K562 (cell line): ENCODE measurements at regions not wholly inside any gene's neighbourhood (a gene's known extent, or its start where the extent isn't known, plus 50 kb on each side); places are given as distances from the start of the nearest gene placed in this dataset.

Experiments used
- ATAC-seq: fragments of 200-7000 bp; cut with Tn5 transposase; 3 replicates; pipeline ENCODE4 v1.9.1; 2020; ENCODE audit warnings: moderate library complexity
- BruUV-seq: library from RNA; stranded (reverse); fragments of 400-500 nt; replicated peaks from 2 replicates; lab custom pipeline; 2021; lab: Mats Ljungman, UMichigan
- CTCF ChIA-PET: fragments of 300-600 bp; formaldehyde crosslinking; extraction: SDS; loops from one replicate; lab custom pipeline; 2021; ENCODE audit warnings: low intra/inter-chr PET ratio; lab: Yijun Ruan, JAX
- POLR2A ChIA-PET: fragments of 300-600, 350-650 bp; sonication (Branson Sonifier 250); formaldehyde crosslinking; extraction: SDS; loops from one replicate; lab custom pipeline; 2021; ENCODE audit warnings: antibody characterized with exemption, inconsistent platforms; lab: Yijun Ruan, JAX
- DNase-seq, 4 experiments: peaks; one replicate each; pipeline versions ENCODE4 v3.0.0 to v3.0.0-alpha.2; 2011 to 2018; ENCODE audit warnings: low spot score in 3 of 4, mixed read lengths in 3 of 4; ENCODE audit errors: extremely low read depth in 1 of 4
- FAIRE-seq: peaks from 2 replicates; lab custom pipeline; 2011; peaks lifted over from hg19 to GRCh38; lab: Jason Lieb, UNC
- H2AFZ ChIP-seq: 2 replicates; pipeline ENCODE4 v1.6.0; 2011; ENCODE audit warnings: low read depth, low read length, control low read depth, inconsistent platforms
- H3K27ac ChIP-seq: fragments of 200-600 bp; 3 replicates; pipeline ENCODE4 v1.8.0; 2011; ENCODE audit warnings: low read depth, mild to moderate bottlenecking, control low read depth, inconsistent platforms, low read length, moderate library complexity, mixed read lengths; ENCODE audit errors: extremely low read depth
- H3K27me3 ChIP-seq, 2 experiments: fragments of 300-600 bp in 1 of 2; 2 replicates in 1 of 2; 3 replicates in 1 of 2; pipeline versions ENCODE4 v1.6.0 to v1.8.0; 2011; ENCODE audit warnings: inconsistent platforms in 2 of 2, low read length in 2 of 2, mild to moderate bottlenecking in 1 of 2, mixed read lengths in 1 of 2, moderate library complexity in 1 of 2; ENCODE audit not compliant: control insufficient read depth in 2 of 2, insufficient read depth in 2 of 2
- H3K36me3 ChIP-seq: fragments of 300-600 bp; 3 replicates; pipeline ENCODE4 v1.8.0; 2011; ENCODE audit warnings: mild to moderate bottlenecking, low read length, inconsistent platforms; ENCODE audit not compliant: control insufficient read depth, insufficient read depth
- H3K4me1 ChIP-seq, 2 experiments: fragments of 200-600 bp in 1 of 2; replicated peaks in 1 of 2; 2 replicates in 1 of 2; 3 replicates in 1 of 2; pipeline versions ENCODE4 v1.5.1 to v1.8.0; 2011; ENCODE audit warnings: inconsistent platforms in 2 of 2, low read length in 2 of 2, mild to moderate bottlenecking in 1 of 2, mixed read lengths in 1 of 2, moderate library complexity in 1 of 2; ENCODE audit not compliant: control insufficient read depth in 2 of 2, insufficient read depth in 2 of 2
- H3K4me2 ChIP-seq: 2 replicates; pipeline ENCODE4 v1.6.1; 2011; ENCODE audit warnings: low read length, control low read depth, inconsistent platforms, mixed read lengths; ENCODE audit not compliant: insufficient read depth
- H3K4me3 ChIP-seq: fragments of 200-600 bp; sonication (generic), shearing (Covaris generic); 2 replicates; pipeline ENCODE4 v1.5.1; 2016; ENCODE audit warnings: control low read depth, inconsistent platforms
- H3K79me2 ChIP-seq: fragments of 200-600 bp; 3 replicates; pipeline ENCODE4 v1.8.0; 2011; ENCODE audit warnings: low read length, inconsistent platforms; ENCODE audit not compliant: control insufficient read depth, insufficient read depth
- H3K9ac ChIP-seq, 2 experiments: 2 replicates each; pipeline versions ENCODE4 v1.6.0 to v1.6.1; 2011; ENCODE audit warnings: low read depth in 2 of 2, low read length in 2 of 2, control low read depth in 1 of 2, inconsistent platforms in 1 of 2, mild to moderate bottlenecking in 1 of 2, mixed read lengths in 1 of 2; ENCODE audit not compliant: insufficient read depth in 1 of 2
- H3K9me1 ChIP-seq: one replicate; pipeline ENCODE4 v1.6.0; 2011; ENCODE audit warnings: inconsistent platforms, mild to moderate bottlenecking, low read length, moderate library complexity; ENCODE audit not compliant: control insufficient read depth, insufficient read depth
- H3K9me3 ChIP-seq: replicated peaks from 2 replicates; pipeline ENCODE4 v1.5.1; 2011; ENCODE audit warnings: low read depth, low read length, inconsistent platforms; ENCODE audit not compliant: control insufficient read depth, insufficient read depth
- H4K20me1 ChIP-seq: replicated peaks from 2 replicates; pipeline ENCODE4 v1.6.1; 2011; ENCODE audit warnings: low read length, inconsistent platforms, mixed read lengths; ENCODE audit not compliant: control insufficient read depth, insufficient read depth
- BDP1 ChIP-seq: IDR thresholded peaks from 3 replicates; pipeline ENCODE4 v1.6.1; 2011; ENCODE audit not compliant: insufficient read length, insufficient read depth
- EWSR1 ChIP-seq: fragments of 450-650 bp; IDR thresholded peaks from 2 replicates; pipeline ENCODE4 v1.6.1; 2018; ENCODE audit warnings: borderline replicate concordance, mild to moderate bottlenecking, low read depth, moderate library complexity; ENCODE audit not compliant: partially characterized antibody
- FOXM1 ChIP-seq, 2 experiments: fragments of 450-650 bp in 1 of 2; sonication (generic) in 1 of 2; formaldehyde crosslinking in 1 of 2; IDR thresholded peaks; 2 replicates each; pipeline versions ENCODE4 v1.6.1 to v1.9.0; 2017 to 2022; ENCODE audit warnings: low read depth in 2 of 2, mild to moderate bottlenecking in 2 of 2, missing genetic modification reagents in 1 of 2, moderate library complexity in 1 of 2
- HCFC1 ChIP-seq: IDR thresholded peaks from 2 replicates; pipeline ENCODE4 v1.6.1; 2012; ENCODE audit warnings: low read depth, low read length, improper control_type of control experiment
- HDAC2 ChIP-seq: fragments of 450-650 bp; IDR thresholded peaks from 2 replicates; pipeline ENCODE4 v1.6.1; 2016; ENCODE audit warnings: mild to moderate bottlenecking
- ILK ChIP-seq: fragments of 450-650 bp; IDR thresholded peaks from 2 replicates; pipeline ENCODE4 v1.6.1; 2016; ENCODE audit warnings: missing genetic modification characterization, low read depth, mild to moderate bottlenecking, missing compliant biosample characterization, moderate library complexity, borderline replicate concordance
- IRF9 ChIP-seq: fragments of 450-650 bp; IDR thresholded peaks from 2 replicates; pipeline ENCODE4 v1.6.1; 2016; ENCODE audit warnings: missing biosample characterization, missing genetic modification characterization
- NBN ChIP-seq: fragments of 450-650 bp; IDR thresholded peaks from 2 replicates; pipeline ENCODE4 v1.6.1; 2016; ENCODE audit warnings: low read depth, mild to moderate bottlenecking
- PRMT5 ChIP-seq: sonication (generic); formaldehyde crosslinking; IDR thresholded peaks from 2 replicates; pipeline ENCODE4 v1.5.0; 2020; ENCODE audit warnings: missing genetic modification reagents
- SREBF2 ChIP-seq: sonication (generic); formaldehyde crosslinking; IDR thresholded peaks from 2 replicates; pipeline ENCODE4 v1.4.0; 2020; ENCODE audit warnings: mild to moderate bottlenecking, missing genetic modification reagents
- ZNF184 ChIP-seq: sonication (generic); formaldehyde crosslinking; IDR thresholded peaks from 2 replicates; pipeline ENCODE4 v1.5.0; 2020; ENCODE audit warnings: missing genetic modification reagents
- ZNF445 ChIP-seq: fragments of 250-450 bp; sonication (Bioruptor Pico); IDR thresholded peaks from 2 replicates; pipeline ENCODE4 v1.4.0; 2020; ENCODE audit warnings: low read depth, mild to moderate bottlenecking, moderate library complexity
- in situ Hi-C: fragments of 300-500 bp; cut with MboI; formaldehyde crosslinking; loops from 4 replicates; pipeline ENCODE4 v1.15.0; 2018; ENCODE audit warnings: inconsistent platforms, mixed read lengths
- intact Hi-C: fragments of 100-400 bp; cut with micrococcal nuclease; formaldehyde crosslinking; loops from 2 replicates; pipeline ENCODE4 v1.14.2; 2022

GRCh38 chr3:36135863-36136262 lies 244.4 kb upstream of the STAC start (continued):
- no peak for TF ChIP-seq NBN
- no peak for TF ChIP-seq IRF9 (tag)
- TF ChIP-seq EWSR1, result no peak
- no peak for TF ChIP-seq ZNF184 (CRISPR knock-in tag)
- no peak for TF ChIP-seq PRMT5 (CRISPR knock-in tag)
- no peak for TF ChIP-seq BDP1
- no peak for TF ChIP-seq FOXM1 (IDR thresholded peaks at IDR 0.05; ENCODE audit: low read depth)
- no peak for TF ChIP-seq FOXM1 (CRISPR knock-in tag; IDR thresholded peaks at IDR 0.05; ENCODE audit: low read depth)
- TF ChIP-seq HDAC2, result no peak

- H3K4me1 ChIP-seq, result no peaks in the 10 kb centered on the region
- CTCF ChIA-PET, result no interaction called here
- intact Hi-C loops, result no loop called here
- H3K4me3 ChIP-seq, result no peak overlapping the region
- in situ Hi-C loops, result no loop called here
- no peak overlapping the region for H2AFZ ChIP-seq
- TF ChIP-seq ILK, result no peak
- TF ChIP-seq HCFC1, result no peak
- TF ChIP-seq ZNF445 (CRISPR knock-in tag), result no peak
- TF ChIP-seq SREBF2 (CRISPR knock-in tag), result no peak
- H3K4me2 ChIP-seq, result no peak overlapping the region
- POLR2A ChIA-PET, result no interaction called here
- no peak for FAIRE-seq
- H3K9me3 ChIP-seq, result no peaks in the 10 kb centered on the region
- no TSS peak for BruUV-seq
- no peaks in the 10 kb centered on the region for H3K9me1 ChIP-seq
- H3K27ac ChIP-seq, result no peak overlapping the region
- H3K36me3 ChIP-seq, result no peaks in the 10 kb centered on the region
- H3K9ac ChIP-seq, result no peak overlapping the region
- no peak for ATAC-seq
- H3K79me2 ChIP-seq, result no peaks in the 10 kb centered on the region
- no peaks in the 10 kb centered on the region for H3K27me3 ChIP-seq
- DNase-seq, result no peak
- H4K20me1 ChIP-seq, result no peaks in the 10 kb centered on the region
Observed at GRCh38 chr3:36142746-36143145, 237.6 kb upstream of the STAC start.
